ENCODE measurements at regions not wholly inside any gene's neighbourhood (a gene's known extent, or its start where the extent isn't known, plus 50 kb on each side); places are given as distances from the start of the nearest gene placed in this dataset.

DNA sequence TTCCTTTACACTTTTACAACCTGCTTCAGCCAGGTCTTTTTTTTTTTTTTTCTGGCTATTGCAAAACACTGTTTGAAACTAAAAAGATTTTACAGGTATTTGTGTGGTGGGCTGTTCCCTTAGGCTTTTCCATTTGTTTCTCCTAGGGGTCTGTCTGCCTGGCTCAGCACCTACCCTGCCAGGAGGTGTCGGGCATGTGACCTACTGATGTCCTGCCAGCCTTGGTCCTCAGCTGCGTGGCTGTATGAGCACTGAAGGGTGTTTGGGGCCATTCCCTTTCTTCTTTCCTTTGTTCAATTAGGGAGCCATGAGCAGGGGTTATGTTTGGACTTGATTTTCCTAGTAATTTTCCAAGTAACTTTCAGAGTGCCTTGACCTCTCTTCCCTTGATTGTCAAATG, 269.2 kb upstream of the SALL1 start:
- intact Hi-C loops (cut with micrococcal nuclease) (no loop called here), in situ Hi-C loops (cut with MboI; ENCODE audit: low sequenced_read_pairs) (no loop called here), dilution Hi-C loops (cut with HindIII; ENCODE audit: low sequenced_read_pairs, unreplicated experiment) (no loop called here)
- Histone ChIP-seq H3K23ac (ENCODE audit: low read depth, low read length) (no peak overlapping the region), H4K91ac (ENCODE audit: insufficient read depth, low read depth, low read length) (no peak overlapping the region), H3K4me2 (ENCODE audit: low read depth, low read length) (no peak overlapping the region), H3K4me3 (ENCODE audit: insufficient read depth, low read depth, low read length) (no peak overlapping the region), H3K9me1 (ENCODE audit: insufficient read depth, low read length) (peaks cover 5% of the 10 kb centered on the region; the same call in 1 of the 2 replicates), H3K14ac (replicated peaks; ENCODE audit: low read depth, low read length) (no peak overlapping the region), H4K5ac (ENCODE audit: low read depth, low read length) (no peak overlapping the region), H4K8ac (ENCODE audit: low read depth in 2 of 2, low read length in 2 of 2) (no peak overlapping the region), H2AK9ac (replicated peaks; ENCODE audit: low read depth, low read length, poor library complexity) (no peak overlapping the region), H3K18ac (ENCODE audit: low read depth, low read length) (no peak overlapping the region), H4K20me1 (ENCODE audit: insufficient read depth, low read length) (no peaks in the 10 kb centered on the region), H3K9ac (ENCODE audit: low read depth, low read length) (no peak overlapping the region), H3K79me1 (ENCODE audit: low read depth in 1 of 2, low read length in 2 of 2) (no peaks in the 10 kb centered on the region), H3K56ac (ENCODE audit: extremely low read depth, insufficient read depth, low read length) (no peak overlapping the region), H2BK20ac (ENCODE audit: low read depth, low read length) (no peak overlapping the region), H3K9me3 (ENCODE audit: control insufficient read depth, insufficient read depth, low read length) (no peaks in the 10 kb centered on the region), H2AK5ac (ENCODE audit: low read depth, low read length) (no peak overlapping the region; the same call in 1 of the 2 replicates), H2BK5ac (ENCODE audit: low read depth, low read length, poor library complexity, severe bottlenecking) (no peak overlapping the region), H2AFZ (replicated peaks; ENCODE audit: low read length, poor library complexity) (no peak overlapping the region), H3K4ac (ENCODE audit: low read depth, low read length) (no peak overlapping the region), H3K27ac (ENCODE audit: insufficient read depth, low read length) (no peak overlapping the region), H3K36me3 (ENCODE audit: control insufficient read depth, insufficient read depth, low read length) (no peaks in the 10 kb centered on the region), H3K4me1 (ENCODE audit: control insufficient read depth, insufficient read depth, low read length) (no peaks in the 10 kb centered on the region), H2BK120ac (ENCODE audit: low read depth, low read length) (no peak overlapping the region), H3K27me3 (ENCODE audit: control insufficient read depth, insufficient read depth, low read length) (no peaks in the 10 kb centered on the region), H2BK15ac (ENCODE audit: low read depth, low read length) (no peak overlapping the region)
- TF ChIP-seq CTCF (conservative IDR thresholded peaks at IDR 0.05; ENCODE audit: low read depth, low read length) = no peak
- TF ChIP-seq CHD1 (IDR thresholded peaks at IDR 0.05; ENCODE audit: low read depth, low read length) = no peak
- no peak for TF ChIP-seq POLR2A (IDR thresholded peaks at IDR 0.05; ENCODE audit: low read depth, low read length)
- TF ChIP-seq RFX5 (IDR thresholded peaks at IDR 0.05; ENCODE audit: low read depth, low read length) = no peak
- no peak for TF ChIP-seq RAD21 (IDR thresholded peaks at IDR 0.05; ENCODE audit: low read length)
- TF ChIP-seq RCOR1 (IDR thresholded peaks at IDR 0.05; ENCODE audit: insufficient replicate concordance, low read length) = no peak
- TF ChIP-seq CEBPB (IDR thresholded peaks at IDR 0.05; ENCODE audit: low read depth, low read length) = no peak
- BruUV-seq (replicated peaks) = no TSS peak
- no CpG with 5 or more reads among the region's 2 CpGs for WGBS, 2 experiments (ENCODE audit: extremely low coverage in 2 of 2, insufficient read length in 1 of 2)
- ChIA-PET CTCF (no interaction called here), POLR2A (ENCODE audit: unreplicated experiment) (no interaction called here)
- ATAC-seq (ENCODE audit: low read depth) (no peak), DNase-seq (no peak)

Data from IMR-90 (cell line).